NCI-H446 treated with DMSO at 0.1 percent for 48 hours (cell line): ENCODE measurements at regions not wholly inside any gene's neighbourhood (a gene's known extent, or its start where the extent isn't known, plus 50 kb on each side); places are given as distances from the start of the nearest gene placed in this dataset.
A peak's percentile ranks its signal among the peaks of the same experiment; 100 is the strongest.

Experiments
- DNase-seq: peaks from one replicate; lab custom pipeline; 2025; lab: John Stamatoyannopoulos, UW

DNA sequence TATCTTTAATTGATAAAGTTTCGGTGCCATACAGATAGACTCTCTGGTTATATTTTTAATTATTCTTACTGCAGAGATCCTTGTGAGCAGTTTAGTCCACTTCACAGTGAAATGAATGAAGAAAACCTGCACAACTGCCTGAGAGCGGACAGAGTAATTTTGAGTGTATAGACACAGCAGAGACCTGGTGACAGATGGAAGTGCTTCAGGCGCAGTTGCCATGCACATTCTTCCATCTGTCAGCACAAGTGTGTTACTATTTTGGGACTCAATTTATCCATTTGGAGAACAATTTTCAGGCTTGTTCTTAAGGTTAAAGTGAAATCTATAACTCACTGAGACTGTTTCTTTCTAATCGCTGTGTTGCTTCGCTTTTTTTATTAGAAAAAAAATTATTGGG is 147.8 kb upstream of the SPHKAP start:
- DNase-seq = peak; percentile 78

DNA sequence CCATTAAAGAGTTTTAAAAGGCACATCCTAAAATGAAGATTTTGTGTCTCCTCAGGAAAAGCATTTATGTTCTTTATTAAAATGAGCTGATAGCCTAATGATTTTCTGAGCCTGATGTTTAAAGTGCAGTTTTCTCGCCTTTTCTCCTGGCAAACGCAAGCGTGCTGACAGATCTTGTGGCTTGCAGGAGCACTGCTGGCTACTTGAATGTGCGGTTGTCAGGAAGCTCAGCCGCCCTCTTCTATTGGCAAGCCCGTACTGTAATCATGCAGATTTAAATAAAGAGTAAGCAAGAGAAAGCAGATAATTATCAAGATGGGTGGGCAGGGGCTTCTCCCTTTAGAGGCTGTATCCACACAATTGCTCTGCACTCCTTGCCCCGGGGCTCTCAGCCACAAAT is 139.5 kb upstream of the SPHKAP start:
- no peak for DNase-seq

- peak; percentile 50 for DNase-seq
Measured at GRCh38 chr2:228318218-228318617, 136.7 kb upstream of the SPHKAP start.

- DNase-seq = no peak
Measured at GRCh38 chr2:228312172-228312571, 130.7 kb upstream of the SPHKAP start.

DNA sequence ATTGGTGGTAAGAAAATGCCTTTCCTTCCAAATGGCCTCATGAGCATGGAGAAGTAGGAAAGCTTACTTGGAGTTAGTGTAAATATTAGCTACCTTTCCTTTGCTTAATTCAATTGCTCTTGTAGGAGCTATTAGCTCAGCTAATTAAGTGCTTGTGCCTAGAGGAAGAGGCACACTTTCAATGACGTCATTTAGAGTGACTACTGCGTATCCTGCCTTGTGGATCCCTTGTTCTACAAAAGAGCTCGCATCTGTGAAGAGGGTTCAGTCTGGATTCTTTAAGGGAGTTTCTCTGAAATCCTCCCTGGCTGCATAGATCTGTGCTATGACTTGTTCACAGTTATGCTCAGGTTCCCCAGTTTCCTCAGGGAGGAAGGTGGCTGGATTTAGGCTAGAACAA is 122.5 kb upstream of the SPHKAP start:
- no peak for DNase-seq

DNA sequence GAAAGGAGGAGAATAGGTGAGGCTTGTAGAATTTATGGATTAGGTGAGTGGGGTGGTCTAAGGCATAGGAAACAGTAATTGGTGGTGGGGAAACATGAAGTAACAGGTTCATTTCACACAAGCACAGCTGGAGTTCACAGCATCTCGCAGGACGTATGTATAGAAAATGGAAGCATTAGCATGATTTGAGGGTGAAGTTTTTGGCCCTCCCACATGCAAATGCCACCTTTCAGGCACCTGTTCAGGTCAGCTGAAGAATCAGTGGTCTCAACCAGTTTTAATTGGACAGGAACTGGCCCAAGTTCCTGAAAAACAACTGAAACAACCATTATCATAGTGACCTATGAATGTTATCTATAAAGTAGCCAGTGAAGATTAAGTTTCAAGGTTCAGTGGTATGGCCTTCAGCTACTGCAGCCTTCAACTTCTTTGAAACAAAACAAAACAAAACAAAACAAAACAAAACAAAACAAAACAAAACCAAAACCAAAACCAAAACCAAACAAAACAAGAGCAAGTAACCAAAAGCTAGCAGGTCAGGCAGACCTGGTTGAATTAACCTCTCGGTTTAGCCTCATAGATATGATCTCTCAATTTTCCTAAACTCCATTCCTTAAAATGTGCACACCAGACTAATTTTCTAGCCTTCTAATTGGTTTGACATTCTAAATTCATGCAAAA is 102.1 kb upstream of the SPHKAP start:
- no peak for DNase-seq

DNA sequence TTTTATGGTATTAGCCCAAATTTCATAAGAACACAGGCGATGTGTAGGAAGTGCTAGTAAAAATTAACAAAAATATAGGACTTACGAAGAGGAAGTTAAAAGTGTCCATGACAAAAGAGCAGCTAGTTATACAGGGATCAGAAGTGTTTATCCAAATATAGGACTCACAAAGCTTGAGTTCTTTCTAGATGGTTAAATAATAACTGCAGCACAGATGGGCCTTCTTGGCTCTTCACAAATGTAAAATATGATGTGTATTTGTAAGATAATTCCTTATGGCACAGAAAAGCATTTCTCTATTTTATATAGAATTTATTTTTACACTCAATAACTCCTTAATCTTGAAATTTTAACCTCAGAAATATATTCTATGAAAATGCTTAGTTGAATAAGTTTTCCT is 100.9 kb upstream of the SPHKAP start:
- DNase-seq = peak; percentile 32

GRCh38 chr2:228273159-228273558 is 91.7 kb upstream of the SPHKAP start:
- DNase-seq = no peak

DNA sequence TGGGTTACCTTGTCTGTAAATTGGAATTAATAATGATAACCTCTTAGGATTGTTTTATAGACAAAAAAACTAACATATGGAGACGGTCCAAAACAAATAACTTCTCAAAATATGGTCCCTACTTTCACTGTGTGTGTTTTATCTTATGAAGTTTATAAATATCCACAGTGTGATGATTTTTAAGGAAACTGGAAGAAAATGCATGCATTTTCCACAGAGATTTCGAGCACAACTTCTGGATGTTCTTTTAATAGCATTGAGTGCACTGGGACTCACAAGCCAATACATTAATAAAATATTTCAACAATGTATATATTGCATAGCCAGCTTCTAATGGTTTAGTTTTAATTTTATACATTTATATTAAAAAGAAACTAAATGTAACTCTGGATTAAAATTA is 87.9 kb upstream of the SPHKAP start:
- DNase-seq = no peak

DNA sequence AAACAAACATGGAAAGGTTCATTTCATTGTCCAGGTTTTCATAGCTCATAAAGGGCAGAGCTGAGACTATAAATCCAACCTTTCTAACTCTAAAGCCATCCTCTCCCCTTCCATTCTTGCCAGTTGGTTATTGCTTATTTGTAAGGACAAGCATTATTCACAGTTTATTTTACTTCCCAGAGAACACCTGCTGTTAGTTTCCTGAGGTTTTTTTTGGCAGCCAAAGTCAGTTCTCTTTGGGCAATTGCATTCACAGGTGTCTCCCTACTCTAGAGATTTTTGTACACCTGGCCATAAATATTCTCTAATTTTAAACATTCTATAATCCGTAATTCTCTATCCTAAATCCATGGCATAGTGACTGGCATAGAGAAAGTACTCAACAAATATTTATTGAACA is 87.3 kb upstream of the SPHKAP start:
- no peak for DNase-seq

GRCh38 chr2:228268301-228268700 is 86.8 kb upstream of the SPHKAP start:
- no peak for DNase-seq

DNA sequence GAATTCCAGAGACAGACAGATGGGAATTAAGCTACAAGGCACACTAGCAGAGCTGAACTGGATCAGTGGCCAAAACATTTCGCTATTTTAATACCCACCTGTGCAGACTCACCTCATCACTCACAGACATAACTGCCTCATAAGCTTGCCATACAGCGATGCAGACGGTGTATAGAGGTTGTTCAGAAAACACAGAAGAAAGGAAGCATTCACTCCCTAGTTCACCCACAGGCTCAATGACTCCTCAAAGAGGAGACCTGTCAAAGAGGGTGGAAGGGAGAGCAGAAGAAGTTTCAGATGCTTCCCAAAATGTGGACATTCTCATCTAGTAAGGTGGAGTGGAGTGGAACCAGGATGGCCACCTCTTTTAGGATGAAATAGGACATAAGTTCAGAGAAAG is 81.7 kb upstream of the SPHKAP start:
- DNase-seq = no peak

- DNase-seq = no peak
Measured at GRCh38 chr2:228261546-228261945, 80.1 kb upstream of the SPHKAP start.

DNA sequence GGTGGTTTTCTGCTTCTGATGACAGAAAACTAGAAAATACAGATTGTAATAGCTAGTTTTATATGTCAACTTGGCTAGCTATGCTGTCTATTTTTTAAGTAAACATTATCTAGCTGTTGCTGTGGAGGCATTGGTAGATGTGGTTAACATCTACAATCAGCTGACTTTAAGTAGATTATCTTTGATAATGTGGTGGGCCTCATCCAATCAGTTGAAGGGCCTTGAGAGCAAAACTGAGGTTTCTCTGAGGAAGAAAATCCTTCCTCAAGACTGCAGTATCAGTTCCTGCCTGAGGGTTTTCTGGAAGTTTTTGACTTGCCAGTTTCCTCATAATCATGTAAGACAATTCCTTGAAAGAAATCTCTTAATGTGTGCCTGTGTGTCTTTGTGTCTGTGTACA is 75.9 kb upstream of the SPHKAP start:
- DNase-seq = no peak

GRCh38 chr2:228253752-228254151 is 72.3 kb upstream of the SPHKAP start:
- no peak for DNase-seq

- no peak for DNase-seq
Measured at GRCh38 chr2:228247335-228247734, 65.8 kb upstream of the SPHKAP start.

DNA sequence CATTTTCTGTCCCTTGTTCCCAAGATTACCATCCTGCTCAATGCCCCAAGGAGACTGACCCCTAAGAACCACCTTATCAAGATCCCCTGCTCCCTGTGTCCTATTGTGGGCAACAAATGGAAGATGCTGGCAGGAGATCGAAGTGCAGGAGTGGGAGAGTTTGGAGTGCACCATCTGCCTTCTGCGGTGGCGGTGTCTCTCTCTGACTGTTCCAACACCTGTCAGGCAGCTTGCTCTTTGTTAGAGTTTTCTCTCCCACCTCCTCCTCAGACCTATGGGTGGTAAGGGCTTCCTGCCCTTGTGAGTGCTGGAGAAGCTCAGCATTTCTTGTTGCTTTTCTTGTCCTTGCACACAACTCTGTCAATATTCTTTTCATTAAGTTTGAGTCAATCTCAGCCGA is 64.1 kb upstream of the SPHKAP start:
- no peak for DNase-seq

- DNase-seq = no peak
Measured at GRCh38 chr2:228242591-228242990, 61.1 kb upstream of the SPHKAP start.

GRCh38 chr2:228239907-228240561 is 58.5 kb upstream of the SPHKAP start:
- no peak for DNase-seq

DNA sequence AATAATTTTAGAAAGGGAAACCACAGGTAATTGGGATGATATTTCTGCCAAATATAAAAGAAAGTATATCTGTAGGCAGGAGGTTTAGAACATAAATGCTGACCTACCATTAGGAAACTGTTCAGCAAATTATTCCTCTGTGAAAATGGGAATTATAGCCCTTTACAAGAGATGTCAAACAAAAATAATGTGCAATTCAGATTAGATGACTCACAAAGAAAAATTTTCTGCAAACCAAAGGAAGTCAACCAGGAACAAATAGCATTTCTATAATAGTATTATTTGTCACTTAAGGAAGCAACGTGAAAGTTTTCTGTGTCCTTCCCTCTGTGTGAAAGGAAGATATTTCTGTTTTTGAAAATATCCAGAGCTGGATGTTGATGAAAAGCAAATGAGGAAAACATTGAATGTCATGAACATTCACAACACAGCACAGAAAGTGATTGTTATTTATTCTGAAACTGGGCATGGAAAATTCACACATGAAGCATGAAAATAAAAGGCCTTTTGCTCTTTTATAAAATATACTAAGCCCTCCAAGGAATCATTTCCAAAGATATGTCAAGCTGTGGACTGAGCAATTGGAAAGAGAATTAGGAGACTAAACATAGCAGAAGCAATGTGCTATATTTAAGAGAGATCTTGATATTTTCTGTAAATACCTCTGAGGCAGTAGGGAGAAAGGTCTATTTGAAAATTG is 57.9 kb upstream of the SPHKAP start:
- DNase-seq = no peak
